WTC11 (cell line): ENCODE measurements at regions not wholly inside any gene's neighbourhood (a gene's known extent, or its start where the extent isn't known, plus 50 kb on each side); places are given as distances from the start of the nearest gene placed in this dataset.

Experiments used
- CDX4 ChIP-seq: fragments of 250-450 bp; sonication (Bioruptor Pico); IDR thresholded peaks from 2 replicates; pipeline ENCODE4 v1.9.0; 2021; ENCODE audit warnings: moderate library complexity, mild to moderate bottlenecking, inconsistent platforms, borderline replicate concordance
- E2F5 ChIP-seq: sonication (generic); formaldehyde crosslinking; IDR thresholded peaks from 2 replicates; pipeline ENCODE4 v1.8.1; 2022; ENCODE audit warnings: mild to moderate bottlenecking, moderate library complexity, missing genetic modification reagents
- ETV6 ChIP-seq: sonication (generic); formaldehyde crosslinking; IDR thresholded peaks from 2 replicates; pipeline ENCODE4 v1.8.1; 2022; ENCODE audit warnings: mild to moderate bottlenecking, missing genetic modification reagents
- MAX ChIP-seq: sonication (generic); formaldehyde crosslinking; IDR thresholded peaks from 2 replicates; pipeline ENCODE4 v1.8.0; 2022; ENCODE audit warnings: mild to moderate bottlenecking, missing genetic modification reagents
- NFE2L1 ChIP-seq: sonication (generic); formaldehyde crosslinking; IDR thresholded peaks from 2 replicates; pipeline ENCODE4 v1.8.1; 2023; ENCODE audit warnings: missing genetic modification reagents
- OVOL2 ChIP-seq: fragments of 250-450 bp; sonication (Bioruptor Pico); IDR thresholded peaks from 2 replicates; pipeline ENCODE4 v1.9.0; 2021; ENCODE audit warnings: mild to moderate bottlenecking, borderline replicate concordance
- ZNF138 ChIP-seq: sonication (generic); formaldehyde crosslinking; conservative IDR thresholded peaks from 2 replicates; pipeline ENCODE4 v1.8.1; 2022; ENCODE audit warnings: mild to moderate bottlenecking, moderate library complexity, missing genetic modification reagents
- ZNF219 ChIP-seq: sonication (generic); formaldehyde crosslinking; IDR thresholded peaks from 2 replicates; pipeline ENCODE4 v1.8.0; 2023; ENCODE audit warnings: missing genetic modification reagents, mild to moderate bottlenecking, borderline replicate concordance
- ZNF232 ChIP-seq: sonication (generic); formaldehyde crosslinking; IDR thresholded peaks from 2 replicates; pipeline ENCODE4 v1.8.0; 2022; ENCODE audit warnings: mild to moderate bottlenecking, missing genetic modification reagents
- ZNF416 ChIP-seq: fragments of 250-450 bp; sonication (Bioruptor Pico); IDR thresholded peaks from 2 replicates; pipeline ENCODE4 v1.9.0; 2021; ENCODE audit warnings: mild to moderate bottlenecking, inconsistent platforms
- TF ChIP-seq, protein P1 (sequence below): sonication (generic); formaldehyde crosslinking; conservative IDR thresholded peaks from 2 replicates; pipeline ENCODE4 v1.8.1; 2023; ENCODE audit warnings: mild to moderate bottlenecking, low read depth, missing genetic modification reagents, moderate library complexity
- TF ChIP-seq, protein P2 (sequence below): fragments of 200-600 bp; IDR thresholded peaks from 2 replicates; pipeline ENCODE4 v1.8.0; 2022; ENCODE audit warnings: antibody characterized with exemption
- TF ChIP-seq, protein P3 (sequence below): sonication (generic); formaldehyde crosslinking; IDR thresholded peaks from 2 replicates; pipeline ENCODE4 v1.8.0; 2022; ENCODE audit warnings: mild to moderate bottlenecking, missing genetic modification reagents
- TF ChIP-seq, protein P4 (sequence below): sonication (generic); formaldehyde crosslinking; IDR thresholded peaks from 2 replicates; pipeline ENCODE4 v1.8.1; 2023; ENCODE audit warnings: mild to moderate bottlenecking, missing genetic modification reagents
- TF ChIP-seq, protein P5 (sequence below): fragments of 250-450 bp; sonication (Bioruptor Pico); IDR thresholded peaks from 2 replicates; pipeline ENCODE4 v1.8.0; 2021; ENCODE audit warnings: mild to moderate bottlenecking

- TF ChIP-seq OVOL2 (CRISPR knock-in tag) (no peak), ZNF232 (CRISPR knock-in tag) (no peak), ETV6 (CRISPR knock-in tag) (no peak), ZNF219 (CRISPR knock-in tag) (no peak), ZNF138 (CRISPR knock-in tag) (no peak), ZNF416 (CRISPR knock-in tag) (no peak), NFE2L1 (CRISPR knock-in tag) (no peak), E2F5 (CRISPR knock-in tag) (no peak), CDX4 (CRISPR knock-in tag) (no peak), MAX (CRISPR knock-in tag) (no peak)
- TF ChIP-seq, protein P1, sequence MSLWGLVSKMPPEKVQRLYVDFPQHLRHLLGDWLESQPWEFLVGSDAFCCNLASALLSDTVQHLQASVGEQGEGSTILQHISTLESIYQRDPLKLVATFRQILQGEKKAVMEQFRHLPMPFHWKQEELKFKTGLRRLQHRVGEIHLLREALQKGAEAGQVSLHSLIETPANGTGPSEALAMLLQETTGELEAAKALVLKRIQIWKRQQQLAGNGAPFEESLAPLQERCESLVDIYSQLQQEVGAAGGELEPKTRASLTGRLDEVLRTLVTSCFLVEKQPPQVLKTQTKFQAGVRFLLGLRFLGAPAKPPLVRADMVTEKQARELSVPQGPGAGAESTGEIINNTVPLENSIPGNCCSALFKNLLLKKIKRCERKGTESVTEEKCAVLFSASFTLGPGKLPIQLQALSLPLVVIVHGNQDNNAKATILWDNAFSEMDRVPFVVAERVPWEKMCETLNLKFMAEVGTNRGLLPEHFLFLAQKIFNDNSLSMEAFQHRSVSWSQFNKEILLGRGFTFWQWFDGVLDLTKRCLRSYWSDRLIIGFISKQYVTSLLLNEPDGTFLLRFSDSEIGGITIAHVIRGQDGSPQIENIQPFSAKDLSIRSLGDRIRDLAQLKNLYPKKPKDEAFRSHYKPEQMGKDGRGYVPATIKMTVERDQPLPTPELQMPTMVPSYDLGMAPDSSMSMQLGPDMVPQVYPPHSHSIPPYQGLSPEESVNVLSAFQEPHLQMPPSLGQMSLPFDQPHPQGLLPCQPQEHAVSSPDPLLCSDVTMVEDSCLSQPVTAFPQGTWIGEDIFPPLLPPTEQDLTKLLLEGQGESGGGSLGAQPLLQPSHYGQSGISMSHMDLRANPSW: no peak
- TF ChIP-seq, protein P2, sequence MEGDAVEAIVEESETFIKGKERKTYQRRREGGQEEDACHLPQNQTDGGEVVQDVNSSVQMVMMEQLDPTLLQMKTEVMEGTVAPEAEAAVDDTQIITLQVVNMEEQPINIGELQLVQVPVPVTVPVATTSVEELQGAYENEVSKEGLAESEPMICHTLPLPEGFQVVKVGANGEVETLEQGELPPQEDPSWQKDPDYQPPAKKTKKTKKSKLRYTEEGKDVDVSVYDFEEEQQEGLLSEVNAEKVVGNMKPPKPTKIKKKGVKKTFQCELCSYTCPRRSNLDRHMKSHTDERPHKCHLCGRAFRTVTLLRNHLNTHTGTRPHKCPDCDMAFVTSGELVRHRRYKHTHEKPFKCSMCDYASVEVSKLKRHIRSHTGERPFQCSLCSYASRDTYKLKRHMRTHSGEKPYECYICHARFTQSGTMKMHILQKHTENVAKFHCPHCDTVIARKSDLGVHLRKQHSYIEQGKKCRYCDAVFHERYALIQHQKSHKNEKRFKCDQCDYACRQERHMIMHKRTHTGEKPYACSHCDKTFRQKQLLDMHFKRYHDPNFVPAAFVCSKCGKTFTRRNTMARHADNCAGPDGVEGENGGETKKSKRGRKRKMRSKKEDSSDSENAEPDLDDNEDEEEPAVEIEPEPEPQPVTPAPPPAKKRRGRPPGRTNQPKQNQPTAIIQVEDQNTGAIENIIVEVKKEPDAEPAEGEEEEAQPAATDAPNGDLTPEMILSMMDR: no peak
- TF ChIP-seq, protein P3, sequence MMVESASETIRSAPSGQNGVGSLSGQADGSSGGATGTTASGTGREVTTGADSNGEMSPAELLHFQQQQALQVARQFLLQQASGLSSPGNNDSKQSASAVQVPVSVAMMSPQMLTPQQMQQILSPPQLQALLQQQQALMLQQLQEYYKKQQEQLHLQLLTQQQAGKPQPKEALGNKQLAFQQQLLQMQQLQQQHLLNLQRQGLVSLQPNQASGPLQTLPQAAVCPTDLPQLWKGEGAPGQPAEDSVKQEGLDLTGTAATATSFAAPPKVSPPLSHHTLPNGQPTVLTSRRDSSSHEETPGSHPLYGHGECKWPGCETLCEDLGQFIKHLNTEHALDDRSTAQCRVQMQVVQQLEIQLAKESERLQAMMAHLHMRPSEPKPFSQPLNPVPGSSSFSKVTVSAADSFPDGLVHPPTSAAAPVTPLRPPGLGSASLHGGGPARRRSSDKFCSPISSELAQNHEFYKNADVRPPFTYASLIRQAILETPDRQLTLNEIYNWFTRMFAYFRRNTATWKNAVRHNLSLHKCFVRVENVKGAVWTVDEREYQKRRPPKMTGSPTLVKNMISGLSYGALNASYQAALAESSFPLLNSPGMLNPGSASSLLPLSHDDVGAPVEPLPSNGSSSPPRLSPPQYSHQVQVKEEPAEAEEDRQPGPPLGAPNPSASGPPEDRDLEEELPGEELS (CRISPR knock-in tag): no peak
- TF ChIP-seq, protein P4, sequence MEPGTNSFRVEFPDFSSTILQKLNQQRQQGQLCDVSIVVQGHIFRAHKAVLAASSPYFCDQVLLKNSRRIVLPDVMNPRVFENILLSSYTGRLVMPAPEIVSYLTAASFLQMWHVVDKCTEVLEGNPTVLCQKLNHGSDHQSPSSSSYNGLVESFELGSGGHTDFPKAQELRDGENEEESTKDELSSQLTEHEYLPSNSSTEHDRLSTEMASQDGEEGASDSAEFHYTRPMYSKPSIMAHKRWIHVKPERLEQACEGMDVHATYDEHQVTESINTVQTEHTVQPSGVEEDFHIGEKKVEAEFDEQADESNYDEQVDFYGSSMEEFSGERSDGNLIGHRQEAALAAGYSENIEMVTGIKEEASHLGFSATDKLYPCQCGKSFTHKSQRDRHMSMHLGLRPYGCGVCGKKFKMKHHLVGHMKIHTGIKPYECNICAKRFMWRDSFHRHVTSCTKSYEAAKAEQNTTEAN (CRISPR knock-in tag): no peak
- TF ChIP-seq, protein P5, sequence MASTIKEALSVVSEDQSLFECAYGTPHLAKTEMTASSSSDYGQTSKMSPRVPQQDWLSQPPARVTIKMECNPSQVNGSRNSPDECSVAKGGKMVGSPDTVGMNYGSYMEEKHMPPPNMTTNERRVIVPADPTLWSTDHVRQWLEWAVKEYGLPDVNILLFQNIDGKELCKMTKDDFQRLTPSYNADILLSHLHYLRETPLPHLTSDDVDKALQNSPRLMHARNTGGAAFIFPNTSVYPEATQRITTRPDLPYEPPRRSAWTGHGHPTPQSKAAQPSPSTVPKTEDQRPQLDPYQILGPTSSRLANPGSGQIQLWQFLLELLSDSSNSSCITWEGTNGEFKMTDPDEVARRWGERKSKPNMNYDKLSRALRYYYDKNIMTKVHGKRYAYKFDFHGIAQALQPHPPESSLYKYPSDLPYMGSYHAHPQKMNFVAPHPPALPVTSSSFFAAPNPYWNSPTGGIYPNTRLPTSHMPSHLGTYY (CRISPR knock-in tag): no peak
Measured at GRCh38 chr2:120514521-120514920, 168.6 kb downstream of the INHBB start (continued).
